IMR-90 (cell line): ENCODE measurements at regions not wholly inside any gene's neighbourhood (a gene's known extent, or its start where the extent isn't known, plus 50 kb on each side); places are given as distances from the start of the nearest gene placed in this dataset.

ENCODE experiments used
- ATAC-seq: fragments of 200-7000 bp; cut with Tn5 transposase; 2 replicates; pipeline ENCODE4 v1.9.1; 2020; ENCODE audit warnings: low read depth, mild to moderate bottlenecking, moderate library complexity
- BruUV-seq: library from RNA; stranded (reverse); fragments of 400-500 nt; replicated peaks from 2 replicates; lab custom pipeline; 2021; lab: Mats Ljungman, UMichigan
- CTCF ChIA-PET: fragments of 300-600 bp; formaldehyde crosslinking; extraction: SDS; loops from one replicate; lab custom pipeline; 2021; ENCODE audit warnings: antibody characterized with exemption; lab: Yijun Ruan, JAX
- POLR2A ChIA-PET: fragments of 300-600 bp; sonication (Branson Sonifier 250); formaldehyde crosslinking; loops from one replicate; lab custom pipeline; 2022; ENCODE audit warnings: antibody characterized with exemption; ENCODE audit not compliant: unreplicated experiment; lab: Charles Lee
- DNase-seq: peaks from one replicate; pipeline ENCODE4 v3.0.0; 2013
- H2AFZ ChIP-seq: replicated peaks from 2 replicates; pipeline ENCODE3; 2013; ENCODE audit warnings: low read length, mild to moderate bottlenecking; ENCODE audit not compliant: poor library complexity
- H2AK5ac ChIP-seq: 2 replicates; pipeline ENCODE4 v1.6.1; 2013; ENCODE audit warnings: low read depth, low read length, inconsistent platforms
- H2AK9ac ChIP-seq: replicated peaks from 2 replicates; pipeline ENCODE3; 2013; ENCODE audit warnings: mild to moderate bottlenecking, low read depth, low read length, moderate library complexity; ENCODE audit not compliant: poor library complexity
- H2BK120ac ChIP-seq: 2 replicates; pipeline ENCODE4 v1.6.1; 2013; ENCODE audit warnings: low read depth, low read length, inconsistent platforms
- H2BK15ac ChIP-seq: 3 replicates; pipeline ENCODE4 v1.6.1; 2013; ENCODE audit warnings: low read depth, low read length, inconsistent platforms
- H2BK20ac ChIP-seq: 2 replicates; pipeline ENCODE4 v1.6.1; 2013; ENCODE audit warnings: low read depth, mild to moderate bottlenecking, inconsistent platforms, low read length, moderate library complexity
- H2BK5ac ChIP-seq: 2 replicates; pipeline ENCODE4 v1.6.1; 2013; ENCODE audit warnings: mild to moderate bottlenecking, low read depth, low read length, inconsistent platforms; ENCODE audit not compliant: poor library complexity, severe bottlenecking
- H3K14ac ChIP-seq: replicated peaks from 2 replicates; pipeline ENCODE4 v1.6.1; 2013; ENCODE audit warnings: low read depth, low read length, inconsistent platforms
- H3K18ac ChIP-seq: 2 replicates; pipeline ENCODE4 v1.6.1; 2013; ENCODE audit warnings: low read depth, low read length, control low read depth
- H3K23ac ChIP-seq: 2 replicates; pipeline ENCODE4 v1.6.1; 2013; ENCODE audit warnings: low read depth, low read length, inconsistent platforms
- H3K27ac ChIP-seq: 2 replicates; pipeline ENCODE4 v1.5.1; 2013; ENCODE audit warnings: mild to moderate bottlenecking, control low read depth, low read length; ENCODE audit not compliant: insufficient read depth
- H3K27me3 ChIP-seq: 2 replicates; pipeline ENCODE4 v1.6.1; 2013; ENCODE audit warnings: low read length; ENCODE audit not compliant: control insufficient read depth, insufficient read depth
- H3K36me3 ChIP-seq: 2 replicates; pipeline ENCODE4 v1.6.1; 2013; ENCODE audit warnings: low read length, mixed read lengths; ENCODE audit not compliant: control insufficient read depth, insufficient read depth
- H3K4ac ChIP-seq: 2 replicates; pipeline ENCODE4 v1.6.1; 2013; ENCODE audit warnings: low read depth, low read length, inconsistent platforms
- H3K4me1 ChIP-seq: 2 replicates; pipeline ENCODE4 v1.6.1; 2013; ENCODE audit warnings: low read length, mixed read lengths; ENCODE audit not compliant: control insufficient read depth, insufficient read depth
- H3K4me2 ChIP-seq: 2 replicates; pipeline ENCODE4 v1.6.1; 2013; ENCODE audit warnings: low read depth, mild to moderate bottlenecking, control low read depth, low read length, moderate library complexity
- H3K4me3 ChIP-seq: 2 replicates; pipeline ENCODE4 v1.5.1; 2013; ENCODE audit warnings: low read depth, mild to moderate bottlenecking, control low read depth, low read length, moderate library complexity; ENCODE audit not compliant: insufficient read depth
- H3K56ac ChIP-seq: 2 replicates; pipeline ENCODE4 v1.6.1; 2013; ENCODE audit warnings: low read length, inconsistent platforms; ENCODE audit not compliant: insufficient read depth; ENCODE audit errors: extremely low read depth
- H3K79me1 ChIP-seq, 2 experiments: 2 replicates each; pipeline ENCODE4 v1.6.1; 2013; ENCODE audit warnings: low read length in 2 of 2, inconsistent platforms in 1 of 2, low read depth in 1 of 2
- H3K9ac ChIP-seq: 2 replicates; pipeline ENCODE4 v1.6.1; 2013; ENCODE audit warnings: low read depth, low read length, control low read depth
- H3K9me1 ChIP-seq: 2 replicates; pipeline ENCODE4 v1.6.1; 2013; ENCODE audit warnings: low read length, inconsistent platforms; ENCODE audit not compliant: insufficient read depth
- H3K9me3 ChIP-seq: 2 replicates; pipeline ENCODE4 v1.6.1; 2013; ENCODE audit warnings: low read length; ENCODE audit not compliant: control insufficient read depth, insufficient read depth
- H4K20me1 ChIP-seq: 2 replicates; pipeline ENCODE4 v1.6.1; 2013; ENCODE audit warnings: low read length, inconsistent platforms; ENCODE audit not compliant: insufficient read depth
- H4K5ac ChIP-seq: 2 replicates; pipeline ENCODE4 v1.6.1; 2013; ENCODE audit warnings: mild to moderate bottlenecking, low read depth, low read length, control low read depth
- H4K8ac ChIP-seq, 2 experiments: 2 replicates each; pipeline ENCODE4 v1.6.1; 2013; ENCODE audit warnings: low read depth in 2 of 2, low read length in 2 of 2, control low read depth in 1 of 2, inconsistent platforms in 1 of 2
- H4K91ac ChIP-seq: 2 replicates; pipeline ENCODE4 v1.6.1; 2013; ENCODE audit warnings: low read depth, low read length, inconsistent platforms; ENCODE audit not compliant: insufficient read depth
- CEBPB ChIP-seq: IDR thresholded peaks from 2 replicates; pipeline ENCODE4 v1.6.1; 2012; ENCODE audit warnings: low read depth, low read length, improper control_type of control experiment
- CHD1 ChIP-seq: IDR thresholded peaks from 2 replicates; pipeline ENCODE4 v1.6.1; 2012; ENCODE audit warnings: low read depth, low read length, improper control_type of control experiment
- CTCF ChIP-seq: conservative IDR thresholded peaks from 2 replicates; pipeline ENCODE4 v1.5.1; 2012; ENCODE audit warnings: mild to moderate bottlenecking, low read depth, low read length, improper control_type of control experiment
- ELK1 ChIP-seq: fragments of 150-350 bp; IDR thresholded peaks from 2 replicates; pipeline ENCODE4 v1.6.1; 2016; ENCODE audit warnings: low read depth, mild to moderate bottlenecking, low read length, moderate library complexity, borderline replicate concordance
- FOS ChIP-seq: fragments of 150-350 bp; IDR thresholded peaks from 2 replicates; pipeline ENCODE4 v1.6.1; 2016; ENCODE audit warnings: low read depth, low read length
- MAFK ChIP-seq: IDR thresholded peaks from 2 replicates; pipeline ENCODE4 v1.6.1; 2012; ENCODE audit warnings: low read depth, low read length, improper control_type of control experiment
- MAZ ChIP-seq: IDR thresholded peaks from 2 replicates; pipeline ENCODE4 v1.6.1; 2012; ENCODE audit warnings: low read depth, mild to moderate bottlenecking, low read length, improper control_type of control experiment, moderate library complexity, borderline replicate concordance
- MXI1 ChIP-seq: IDR thresholded peaks from 2 replicates; pipeline ENCODE4 v1.6.1; 2012; ENCODE audit warnings: low read depth, mild to moderate bottlenecking, low read length, moderate library complexity, borderline replicate concordance
- NFE2L2 ChIP-seq: fragments of 150-350 bp; IDR thresholded peaks from 2 replicates; pipeline ENCODE4 v1.6.1; 2016; ENCODE audit warnings: low read depth, mild to moderate bottlenecking, low read length
- POLR2A ChIP-seq: IDR thresholded peaks from 2 replicates; pipeline ENCODE4 v1.6.1; 2012; ENCODE audit warnings: mild to moderate bottlenecking, low read depth, low read length
- RAD21 ChIP-seq: IDR thresholded peaks from 2 replicates; pipeline ENCODE4 v1.6.1; 2012; ENCODE audit warnings: low read length, improper control_type of control experiment
- RFX5 ChIP-seq: IDR thresholded peaks from 2 replicates; pipeline ENCODE4 v1.8.0; 2012; ENCODE audit warnings: low read depth, mild to moderate bottlenecking, low read length, moderate library complexity
- SMC3 ChIP-seq: fragments of 150-350 bp; IDR thresholded peaks from 2 replicates; pipeline ENCODE4 v1.6.1; 2016; ENCODE audit warnings: low read depth, mild to moderate bottlenecking, antibody characterized with exemption, low read length, moderate library complexity
- USF2 ChIP-seq: fragments of 150-350 bp; IDR thresholded peaks from 2 replicates; pipeline ENCODE4 v1.6.1; 2017; ENCODE audit warnings: mild to moderate bottlenecking, antibody characterized with exemption, low read length, low read depth
- WGBS, 2 experiments: methylation state at CpG; one replicate each; pipeline versions ENCODE4 v1.1.5 to v1.1.7; 2013; ENCODE audit warnings: missing lambda C conversion rate in 2 of 2; ENCODE audit not compliant: insufficient read length in 1 of 2; ENCODE audit errors: extremely low coverage in 2 of 2; 5-methylcytosine and 5-hydroxymethylcytosine counted together
- dilution Hi-C: fragments of 300-500 bp; cut with HindIII; formaldehyde crosslinking; loops from one replicate; pipeline ENCODE4 v1.14.3; 2018; ENCODE audit warnings: low sequenced_read_pairs; ENCODE audit not compliant: unreplicated experiment
- in situ Hi-C: fragments of 300-500 bp; cut with MboI; formaldehyde crosslinking; loops from 3 replicates; pipeline ENCODE4 v1.14.3; 2019; ENCODE audit warnings: low sequenced_read_pairs, inconsistent platforms, mixed read lengths
- intact Hi-C: fragments of 100-400 bp; cut with micrococcal nuclease; formaldehyde crosslinking; loops from 2 replicates; pipeline ENCODE4 v1.10.0; 2022

DNA sequence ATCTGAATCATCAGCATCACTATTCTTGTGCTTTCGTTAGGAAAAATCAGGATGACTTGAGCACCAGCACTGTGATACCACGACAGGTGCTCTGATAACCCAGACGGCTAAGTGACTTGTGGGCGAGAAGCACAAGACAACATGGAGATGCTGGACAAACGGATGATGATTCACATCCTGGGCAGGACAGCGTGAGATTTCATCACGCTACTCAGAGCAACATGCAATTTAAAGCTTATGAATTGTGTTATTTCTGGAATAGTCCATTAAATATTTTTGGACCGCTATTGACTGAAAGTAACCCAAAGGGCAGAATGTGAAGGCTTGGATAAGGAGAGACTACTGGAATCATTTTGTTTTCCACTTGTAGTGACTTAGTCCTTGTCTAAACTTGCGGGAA, 114.8 kb upstream of the DAPK1 start:
- no peak overlapping the region for H2AFZ ChIP-seq
- H3K4ac ChIP-seq, result no peak overlapping the region
- in situ Hi-C loops, result no loop called here
- peaks cover 2% of the 10 kb centered on the region; the same call in 1 of the 2 replicates for H3K4me1 ChIP-seq
- no peak overlapping the region for H4K8ac ChIP-seq
- H3K9me1 ChIP-seq, result no peaks in the 10 kb centered on the region
- H2AK9ac ChIP-seq, result no peak overlapping the region
- no peak overlapping the region for H3K14ac ChIP-seq
- H3K36me3 ChIP-seq, result no peaks in the 10 kb centered on the region
- ChIA-PET CTCF (no interaction called here), POLR2A (no interaction called here)
- H2BK120ac ChIP-seq, result no peak overlapping the region
- BruUV-seq, result no TSS peak
- H3K18ac ChIP-seq, result no peak overlapping the region
- DNase-seq (peak; percentile 10), ATAC-seq (no peak)
- H2BK20ac ChIP-seq, result no peak overlapping the region
- H3K4me2 ChIP-seq, result no peak overlapping the region
- no peak overlapping the region for H3K27ac ChIP-seq
- H3K27me3 ChIP-seq, result no peaks in the 10 kb centered on the region
- no peak overlapping the region for H2AK5ac ChIP-seq
- no peak overlapping the region for H2BK15ac ChIP-seq
- no peak overlapping the region for H3K4me3 ChIP-seq
- H4K5ac ChIP-seq, result no peak overlapping the region
- dilution Hi-C loops, result no loop called here
- no peak overlapping the region for H4K91ac ChIP-seq
- intact Hi-C loops, result no loop called here
- no peaks in the 10 kb centered on the region for H3K9me3 ChIP-seq
- 75% methylated on average over 6 of the region's 9 CpGs; no CpG with 5 or more reads in 1 of the 2 experiments for WGBS, 2 experiments
- no peak overlapping the region for H3K56ac ChIP-seq
- no peaks in the 10 kb centered on the region for H3K79me1 ChIP-seq
- no peak overlapping the region for H3K9ac ChIP-seq
- H4K20me1 ChIP-seq, result no peaks in the 10 kb centered on the region
- no peak overlapping the region for H3K23ac ChIP-seq
- TF ChIP-seq CHD1 (no peak), USF2 (no peak), MXI1 (no peak), CEBPB (no peak), MAZ (no peak), RFX5 (no peak), CTCF (no peak), RAD21 (no peak), NFE2L2 (no peak), SMC3 (no peak), POLR2A (no peak), ELK1 (no peak), FOS (no peak), MAFK (no peak)
- no peak overlapping the region for H2BK5ac ChIP-seq
